ENCODE measurements at regions not wholly inside any gene's neighbourhood (a gene's known extent, or its start where the extent isn't known, plus 50 kb on each side); places are given as distances from the start of the nearest gene placed in this dataset.

- BruUV-seq (replicated peaks), result no TSS peak
- intact Hi-C loops (cut with micrococcal nuclease; ENCODE audit: unreplicated experiment) (loop anchor here (10.0 kb wide), 1 partner anchor 62 kb away; no protein-coding TSS in a partner anchor), in situ Hi-C loops (cut with HindIII; ENCODE audit: low pct_unique_long_range_greater_than_20kb, low sequenced_read_pairs) (no loop called here)
- Histone ChIP-seq H3K27me3 (ENCODE audit: control insufficient read depth, insufficient read depth, low read length) (no peaks in the 10 kb centered on the region), H3K9me3 (ENCODE audit: control insufficient read depth, insufficient read depth, low read depth, low read length) (no peaks in the 10 kb centered on the region), H3K4me1 (ENCODE audit: control insufficient read depth, insufficient read depth, low read length) (no peaks in the 10 kb centered on the region), H3K27ac (ENCODE audit: low read length) (no peak overlapping the region), H3K36me3 (ENCODE audit: control insufficient read depth, insufficient read depth, low read length) (no peaks in the 10 kb centered on the region), H3K4me3 (ENCODE audit: low read depth in 2 of 2, low read length in 2 of 2) (no peak overlapping the region)
- ChIA-PET CTCF (no interaction called here), POLR2A (no interaction called here)
- no peak for ATAC-seq
- no peak for DNase-seq (ENCODE audit: low read depth, low spot score)
- TF ChIP-seq SIN3A (IDR thresholded peaks at IDR 0.05; ENCODE audit: borderline replicate concordance, insufficient read depth, low read depth, low read length) (no peak), TCF7L2 (IDR thresholded peaks at IDR 0.05; ENCODE audit: low read depth, low read length) (no peak), CTCF (IDR thresholded peaks at IDR 0.05) (no peak), POLR2AphosphoS5 (IDR thresholded peaks at IDR 0.05; ENCODE audit: low read depth, low read length) (no peak), REST (IDR thresholded peaks at IDR 0.05; ENCODE audit: insufficient read depth in 1 of 2, low read depth in 2 of 2, low read length in 1 of 2) (no peak)
Observed at GRCh38 chr3:151946606-151947005, 73.2 kb downstream of the SUCNR1 start.

GRCh38 chr3:151949706-151950105 lies 76.3 kb downstream of the SUCNR1 start:
- POLR2A ChIA-PET, result interaction anchor here (0.7 kb wide), 1 partner anchor 16 kb away, joined by 3 read pairs; no protein-coding TSS in a partner anchor
- BruUV-seq (replicated peaks), result no TSS peak
- no peak for TF ChIP-seq REST (IDR thresholded peaks at IDR 0.05; ENCODE audit: insufficient read depth in 1 of 2, low read depth in 2 of 2, low read length in 1 of 2)
- no peak for TF ChIP-seq TCF7L2 (IDR thresholded peaks at IDR 0.05; ENCODE audit: low read depth, low read length)
- no peak for TF ChIP-seq SIN3A (IDR thresholded peaks at IDR 0.05; ENCODE audit: borderline replicate concordance, insufficient read depth, low read depth, low read length)
- no peak for TF ChIP-seq CTCF (IDR thresholded peaks at IDR 0.05)
- TF ChIP-seq POLR2AphosphoS5 (IDR thresholded peaks at IDR 0.05; ENCODE audit: low read depth, low read length), result no peak
- no peak overlapping the region for H3K4me3 ChIP-seq (ENCODE audit: low read depth in 2 of 2, low read length in 2 of 2)
- no peak overlapping the region for H3K27ac ChIP-seq (ENCODE audit: low read length)
- no peak for ATAC-seq
- in situ Hi-C loops (cut with HindIII; ENCODE audit: low pct_unique_long_range_greater_than_20kb, low sequenced_read_pairs) (no loop called here), intact Hi-C loops (cut with micrococcal nuclease; ENCODE audit: unreplicated experiment) (loop anchor here (10.0 kb wide), 1 partner anchor 65 kb away; no protein-coding TSS in a partner anchor)
- no peak for DNase-seq (ENCODE audit: low read depth, low spot score)
- H3K27me3 ChIP-seq (ENCODE audit: control insufficient read depth, insufficient read depth, low read length), result no peaks in the 10 kb centered on the region
- no peaks in the 10 kb centered on the region for H3K9me3 ChIP-seq (ENCODE audit: control insufficient read depth, insufficient read depth, low read depth, low read length)
- H3K36me3 ChIP-seq (ENCODE audit: control insufficient read depth, insufficient read depth, low read length), result no peaks in the 10 kb centered on the region
- CTCF ChIA-PET, result no interaction called here
- H3K4me1 ChIP-seq (ENCODE audit: control insufficient read depth, insufficient read depth, low read length), result no peaks in the 10 kb centered on the region
